OCI-LY1 (cell line): ENCODE measurements at regions not wholly inside any gene's neighbourhood (a gene's known extent, or its start where the extent isn't known, plus 50 kb on each side); places are given as distances from the start of the nearest gene placed in this dataset.

Experiments used
- H2AFZ ChIP-seq: fragments of 200-600 bp; sonication (generic), shearing (Covaris generic); 2 replicates; pipeline ENCODE4 v1.6.0; 2014; ENCODE audit warnings: antibody characterized with exemption, mild to moderate bottlenecking, low read length
- H3F3A ChIP-seq: fragments of 200-600 bp; sonication (generic), shearing (Covaris generic); 2 replicates; pipeline ENCODE4 v1.6.0; 2014; ENCODE audit warnings: mild to moderate bottlenecking, antibody characterized with exemption, low read length, moderate library complexity; ENCODE audit not compliant: insufficient read depth
- H3K27ac ChIP-seq: fragments of 200-600 bp; sonication (generic); 2 replicates; pipeline ENCODE4 v1.5.1; 2014; ENCODE audit warnings: low read length, mixed run types, mild to moderate bottlenecking, low read depth; ENCODE audit not compliant: poor library complexity, severe bottlenecking
- H3K27me3 ChIP-seq: fragments of 200-600 bp; sonication (generic); 2 replicates; pipeline ENCODE4 v1.6.0; 2014; ENCODE audit warnings: antibody characterized with exemption, mild to moderate bottlenecking, low read length, moderate library complexity; ENCODE audit not compliant: insufficient read depth
- H3K36me3 ChIP-seq: fragments of 200-600 bp; sonication (generic); 2 replicates; pipeline ENCODE4 v1.6.1; 2014; ENCODE audit warnings: mild to moderate bottlenecking, antibody characterized with exemption, low read length, moderate library complexity, mixed read lengths; ENCODE audit not compliant: insufficient read depth
- H3K4me1 ChIP-seq: fragments of 200-600 bp; sonication (generic); 2 replicates; pipeline ENCODE4 v1.5.1; 2014; ENCODE audit warnings: mild to moderate bottlenecking, low read length, moderate library complexity; ENCODE audit not compliant: insufficient read depth, severe bottlenecking
- H3K4me2 ChIP-seq: fragments of 200-600 bp; sonication (generic), shearing (Covaris generic); 2 replicates; pipeline ENCODE4 v1.6.1; 2014; ENCODE audit warnings: low read length
- H3K4me3 ChIP-seq: fragments of 200-600 bp; sonication (generic); 2 replicates; pipeline ENCODE4 v1.5.1; 2014; ENCODE audit warnings: low read length, low read depth, mild to moderate bottlenecking, mixed read lengths; ENCODE audit not compliant: poor library complexity, severe bottlenecking
- H3K79me2 ChIP-seq: fragments of 200-600 bp; shearing (Covaris generic); 2 replicates; pipeline ENCODE4 v1.6.1; 2016; ENCODE audit warnings: mixed run types, low read length, mixed read lengths; ENCODE audit not compliant: insufficient read depth
- H3K9ac ChIP-seq: fragments of 200-600 bp; sonication (generic), shearing (Covaris generic); 2 replicates; pipeline ENCODE4 v1.6.1; 2014; ENCODE audit warnings: mild to moderate bottlenecking, low read length, mixed read lengths
- H3K9me2 ChIP-seq: fragments of 200-600 bp; sonication (generic), shearing (Covaris generic); 2 replicates; pipeline ENCODE4 v1.6.1; 2014; ENCODE audit warnings: low read depth, mild to moderate bottlenecking, low read length, mixed read lengths
- H3K9me3 ChIP-seq: fragments of 200-600 bp; shearing (Covaris generic); 2 replicates; pipeline ENCODE4 v1.6.1; 2014; ENCODE audit warnings: low read length, mixed read lengths
- H4K20me1 ChIP-seq: fragments of 200-600 bp; sonication (generic), shearing (Covaris generic); 2 replicates; pipeline ENCODE4 v1.6.0; 2016; ENCODE audit warnings: mild to moderate bottlenecking, low read length; ENCODE audit not compliant: insufficient read depth
- EZH2 ChIP-seq: fragments of 200-600 bp; sonication (generic), shearing (Covaris generic); IDR thresholded peaks from 2 replicates; pipeline ENCODE4 v1.8.0; 2017; ENCODE audit warnings: borderline replicate concordance, mixed run types, mild to moderate bottlenecking, antibody characterized with exemption, low read length, moderate library complexity, mixed read lengths
- TF ChIP-seq, protein P1 (sequence below): fragments of 200-600 bp; sonication (generic), shearing (Covaris generic); IDR thresholded peaks from 2 replicates; pipeline ENCODE4 v1.5.1; 2017; ENCODE audit warnings: mild to moderate bottlenecking, antibody characterized with exemption, low read length, moderate library complexity, mixed read lengths

DNA sequence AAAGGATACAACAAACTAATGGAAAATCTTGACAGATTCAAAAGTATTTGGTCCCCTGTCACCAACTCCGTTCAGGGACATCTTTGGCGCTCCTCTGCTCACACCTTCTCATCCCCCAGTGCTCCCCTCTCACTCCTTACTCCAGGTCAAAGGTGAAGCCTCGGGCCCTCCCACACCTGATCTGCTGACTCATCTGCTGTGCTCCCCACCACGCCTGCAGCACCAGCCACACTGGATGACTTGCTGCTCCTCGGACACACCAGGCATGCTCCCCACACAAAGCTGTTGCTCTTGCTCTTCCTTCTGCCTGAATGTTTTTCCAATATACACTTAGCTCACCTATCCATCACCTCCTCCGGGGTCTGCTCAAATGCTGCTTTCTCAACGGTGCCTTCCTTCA lies 123.4 kb downstream of the ESM1 start:
- Histone ChIP-seq H3K4me1 (no peaks in the 10 kb centered on the region), H3K36me3 (no peaks in the 10 kb centered on the region), H3K9me3 (no peaks in the 10 kb centered on the region), H3F3A (no peaks in the 10 kb centered on the region), H3K4me2 (no peak overlapping the region), H3K79me2 (no peaks in the 10 kb centered on the region), H3K27me3 (no peaks in the 10 kb centered on the region), H3K4me3 (no peak overlapping the region), H3K27ac (no peak overlapping the region), H3K9me2 (no peaks in the 10 kb centered on the region), H2AFZ (no peak overlapping the region), H3K9ac (no peak overlapping the region), H4K20me1 (no peaks in the 10 kb centered on the region)
- TF ChIP-seq EZH2 = no peak
- TF ChIP-seq, protein P1, sequence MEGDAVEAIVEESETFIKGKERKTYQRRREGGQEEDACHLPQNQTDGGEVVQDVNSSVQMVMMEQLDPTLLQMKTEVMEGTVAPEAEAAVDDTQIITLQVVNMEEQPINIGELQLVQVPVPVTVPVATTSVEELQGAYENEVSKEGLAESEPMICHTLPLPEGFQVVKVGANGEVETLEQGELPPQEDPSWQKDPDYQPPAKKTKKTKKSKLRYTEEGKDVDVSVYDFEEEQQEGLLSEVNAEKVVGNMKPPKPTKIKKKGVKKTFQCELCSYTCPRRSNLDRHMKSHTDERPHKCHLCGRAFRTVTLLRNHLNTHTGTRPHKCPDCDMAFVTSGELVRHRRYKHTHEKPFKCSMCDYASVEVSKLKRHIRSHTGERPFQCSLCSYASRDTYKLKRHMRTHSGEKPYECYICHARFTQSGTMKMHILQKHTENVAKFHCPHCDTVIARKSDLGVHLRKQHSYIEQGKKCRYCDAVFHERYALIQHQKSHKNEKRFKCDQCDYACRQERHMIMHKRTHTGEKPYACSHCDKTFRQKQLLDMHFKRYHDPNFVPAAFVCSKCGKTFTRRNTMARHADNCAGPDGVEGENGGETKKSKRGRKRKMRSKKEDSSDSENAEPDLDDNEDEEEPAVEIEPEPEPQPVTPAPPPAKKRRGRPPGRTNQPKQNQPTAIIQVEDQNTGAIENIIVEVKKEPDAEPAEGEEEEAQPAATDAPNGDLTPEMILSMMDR = no peak

DNA sequence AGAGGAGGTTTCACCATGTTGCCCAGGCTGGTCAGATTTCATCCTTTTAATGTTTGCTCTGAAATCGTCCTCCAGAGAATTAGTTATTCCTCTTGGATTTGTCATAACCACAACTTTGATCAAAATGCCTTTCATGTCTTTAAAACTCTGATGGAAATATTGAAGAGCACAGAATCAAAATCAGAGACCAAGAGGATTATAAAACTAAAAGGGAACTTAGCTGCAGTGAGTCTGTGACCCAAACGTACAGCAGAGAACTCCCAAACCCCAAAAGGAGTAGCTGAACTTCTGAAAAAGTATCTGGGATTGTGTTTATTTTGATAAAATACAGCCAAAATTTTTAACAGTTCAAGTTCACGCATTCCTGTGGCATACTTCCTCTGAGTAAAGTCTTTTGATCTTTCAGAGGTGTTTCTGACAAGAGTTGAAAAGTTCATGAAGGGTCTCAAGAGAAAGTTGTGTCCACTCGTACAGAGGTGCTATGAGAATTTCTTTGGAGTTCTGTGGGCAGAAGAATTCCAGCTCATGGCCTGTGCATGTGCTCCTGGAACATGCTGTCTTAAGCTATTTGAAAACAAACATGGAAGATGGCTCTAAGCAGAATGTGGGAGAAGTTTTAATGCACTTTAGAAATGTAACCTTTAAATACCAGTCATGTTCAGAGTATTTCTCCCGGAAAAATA lies 124.0 kb downstream of the ESM1 start:
- Histone ChIP-seq H2AFZ (no peak overlapping the region), H3K27ac (no peak overlapping the region)

GRCh38 chr5:54860321-54860720 lies 125.1 kb downstream of the ESM1 start:
- Histone ChIP-seq H3K9me2 (no peaks in the 10 kb centered on the region), H3F3A (no peaks in the 10 kb centered on the region), H3K9ac (no peak overlapping the region), H3K4me2 (no peak overlapping the region), H2AFZ (no peak overlapping the region), H3K9me3 (no peaks in the 10 kb centered on the region), H3K4me1 (no peaks in the 10 kb centered on the region), H3K4me3 (no peak overlapping the region), H3K27ac (no peak overlapping the region), H3K36me3 (no peaks in the 10 kb centered on the region), H3K27me3 (no peaks in the 10 kb centered on the region), H4K20me1 (no peaks in the 10 kb centered on the region), H3K79me2 (no peaks in the 10 kb centered on the region)
- no peak for TF ChIP-seq EZH2
- TF ChIP-seq, protein P1 = no peak

More for the DNA sequence above, 124.0 kb downstream of the ESM1 start:
- no peaks in the 10 kb centered on the region for H3K27me3 ChIP-seq
- no peaks in the 10 kb centered on the region for H4K20me1 ChIP-seq
- no peak overlapping the region for H3K4me2 ChIP-seq
- no peaks in the 10 kb centered on the region for H3K36me3 ChIP-seq
- no peaks in the 10 kb centered on the region for H3K79me2 ChIP-seq
- no peaks in the 10 kb centered on the region for H3K9me2 ChIP-seq
- no peaks in the 10 kb centered on the region for H3K9me3 ChIP-seq
- TF ChIP-seq EZH2 = no peak
- TF ChIP-seq, protein P1 = no peak
- no peaks in the 10 kb centered on the region for H3K4me1 ChIP-seq
- no peak overlapping the region for H3K9ac ChIP-seq
- no peaks in the 10 kb centered on the region for H3F3A ChIP-seq
- no peak overlapping the region for H3K4me3 ChIP-seq
